ENCODE measurements at regions not wholly inside any gene's neighbourhood (a gene's known extent, or its start where the extent isn't known, plus 50 kb on each side); places are given as distances from the start of the nearest gene placed in this dataset.

DNA sequence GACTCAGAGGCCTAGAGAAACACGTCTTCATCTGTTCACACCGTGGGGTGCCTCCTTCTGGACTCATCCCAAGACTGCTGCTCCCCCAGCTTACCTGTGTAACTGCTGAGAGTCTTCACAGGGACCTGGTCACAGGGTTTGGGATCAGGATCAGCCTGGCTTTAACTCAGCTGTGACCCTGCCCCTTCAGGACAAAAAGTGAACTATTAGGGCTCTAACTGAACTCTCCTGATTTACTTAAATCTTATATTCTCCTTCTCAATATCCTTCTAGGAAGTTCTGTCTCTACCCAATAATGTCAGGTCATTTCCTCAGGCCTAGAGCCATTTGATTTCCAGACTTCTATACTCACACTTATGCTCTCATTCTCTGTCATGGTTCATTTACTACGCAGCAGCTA lies 108.4 kb downstream of the ZNF280B start:
- TF ChIP-seq, protein P1, sequence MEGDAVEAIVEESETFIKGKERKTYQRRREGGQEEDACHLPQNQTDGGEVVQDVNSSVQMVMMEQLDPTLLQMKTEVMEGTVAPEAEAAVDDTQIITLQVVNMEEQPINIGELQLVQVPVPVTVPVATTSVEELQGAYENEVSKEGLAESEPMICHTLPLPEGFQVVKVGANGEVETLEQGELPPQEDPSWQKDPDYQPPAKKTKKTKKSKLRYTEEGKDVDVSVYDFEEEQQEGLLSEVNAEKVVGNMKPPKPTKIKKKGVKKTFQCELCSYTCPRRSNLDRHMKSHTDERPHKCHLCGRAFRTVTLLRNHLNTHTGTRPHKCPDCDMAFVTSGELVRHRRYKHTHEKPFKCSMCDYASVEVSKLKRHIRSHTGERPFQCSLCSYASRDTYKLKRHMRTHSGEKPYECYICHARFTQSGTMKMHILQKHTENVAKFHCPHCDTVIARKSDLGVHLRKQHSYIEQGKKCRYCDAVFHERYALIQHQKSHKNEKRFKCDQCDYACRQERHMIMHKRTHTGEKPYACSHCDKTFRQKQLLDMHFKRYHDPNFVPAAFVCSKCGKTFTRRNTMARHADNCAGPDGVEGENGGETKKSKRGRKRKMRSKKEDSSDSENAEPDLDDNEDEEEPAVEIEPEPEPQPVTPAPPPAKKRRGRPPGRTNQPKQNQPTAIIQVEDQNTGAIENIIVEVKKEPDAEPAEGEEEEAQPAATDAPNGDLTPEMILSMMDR (conservative IDR thresholded peaks at IDR 0.05), result no peak; the same call in 1 of the 2 replicates
- no peak for TF ChIP-seq ZFX (IDR thresholded peaks at IDR 0.05)

Measured in C4-2B (cell line).